SK-N-MC (cell line): ENCODE measurements at regions not wholly inside any gene's neighbourhood (a gene's known extent, or its start where the extent isn't known, plus 50 kb on each side); places are given as distances from the start of the nearest gene placed in this dataset.

Experiments
- EZH2 ChIP-seq: fragments of 200-600 bp; sonication (generic); IDR thresholded peaks from one replicate; pipeline ENCODE4 v1.6.1; 2017; ENCODE audit warnings: antibody characterized with exemption
- POLR2AphosphoS5 ChIP-seq: IDR thresholded peaks from 2 replicates; pipeline ENCODE4 v1.6.1; 2012; ENCODE audit warnings: mild to moderate bottlenecking, low read depth, low read length, borderline replicate concordance

GRCh38 chr4:8745005-8745790 is 126.4 kb downstream of the HMX1 start:
- no peak for TF ChIP-seq POLR2AphosphoS5
- TF ChIP-seq EZH2: no peak
